Fibroblast of lung (primary cell): ENCODE measurements at regions not wholly inside any gene's neighbourhood (a gene's known extent, or its start where the extent isn't known, plus 50 kb on each side); places are given as distances from the start of the nearest gene placed in this dataset.

Experiments used
- DNase-seq, 2 donors: peaks; one replicate each; pipeline versions ENCODE4 v3.0.0 to v3.0.0-alpha.2; 2010; ENCODE audit warnings: low read depth in 2 of 2
- H2AFZ ChIP-seq: 2 replicates; pipeline ENCODE4 v1.5.1; 2012; ENCODE audit warnings: low read length, control low read depth, inconsistent platforms
- H3K27ac ChIP-seq: 2 replicates; pipeline ENCODE4 v1.5.1; 2011; ENCODE audit warnings: low read length, control low read depth; ENCODE audit not compliant: insufficient read depth
- H3K27me3 ChIP-seq: 2 replicates; pipeline ENCODE4 v1.5.1; 2011; ENCODE audit warnings: mild to moderate bottlenecking, low read length; ENCODE audit not compliant: control insufficient read depth, insufficient read depth
- H3K36me3 ChIP-seq: 2 replicates; pipeline ENCODE4 v1.5.1; 2011; ENCODE audit warnings: low read length; ENCODE audit not compliant: control insufficient read depth, insufficient read depth
- H3K4me1 ChIP-seq: 2 replicates; pipeline ENCODE4 v1.5.1; 2011; ENCODE audit warnings: low read length; ENCODE audit not compliant: control insufficient read depth, insufficient read depth; ENCODE audit errors: extremely low read depth
- H3K4me2 ChIP-seq: 2 replicates; pipeline ENCODE4 v1.5.1; 2011; ENCODE audit warnings: low read length, control low read depth; ENCODE audit not compliant: insufficient read depth; ENCODE audit errors: extremely low read depth
- H3K4me3 ChIP-seq, 4 experiments: fragments of 200-600 bp in 1 of 4; sonication (generic) in 1 of 4; replicated peaks in 1 of 4; 2 replicates each; pipeline ENCODE4 v1.5.1; 2011 to 2016; ENCODE audit warnings: low read length in 4 of 4, low read depth in 3 of 4, mild to moderate bottlenecking in 3 of 4, control low read depth in 2 of 4, inconsistent platforms in 1 of 4, mixed read lengths in 1 of 4; ENCODE audit not compliant: insufficient read depth in 1 of 4; ENCODE audit errors: control extremely low read depth in 1 of 4
- H3K79me2 ChIP-seq: 2 replicates; pipeline ENCODE4 v1.5.1; 2012; ENCODE audit warnings: mild to moderate bottlenecking, low read length, inconsistent platforms; ENCODE audit not compliant: control insufficient read depth, insufficient read depth
- H3K9ac ChIP-seq: 2 replicates; pipeline ENCODE4 v1.5.1; 2011; ENCODE audit warnings: mild to moderate bottlenecking, low read length, control low read depth; ENCODE audit not compliant: insufficient read depth
- H3K9me3 ChIP-seq: 2 replicates; pipeline ENCODE4 v1.5.1; 2012; ENCODE audit warnings: low read depth, low read length; ENCODE audit not compliant: control insufficient read depth, insufficient read depth
- H4K20me1 ChIP-seq: 2 replicates; pipeline ENCODE4 v1.5.1; 2011; ENCODE audit warnings: low read length; ENCODE audit not compliant: control insufficient read depth, insufficient read depth; ENCODE audit errors: extremely low read depth
- EZH2 ChIP-seq: IDR thresholded peaks from 2 replicates; pipeline ENCODE4 v1.5.1; 2012; ENCODE audit warnings: low read length, control low read depth, mild to moderate bottlenecking; ENCODE audit errors: missing control alignments
- TF ChIP-seq, protein P1 (sequence below), 2 donors: IDR thresholded peaks in 1 of 2; conservative IDR thresholded peaks in 1 of 2; 1 replicate in 1 of 2; 2 replicates in 1 of 2; pipeline ENCODE4 v1.5.1; 2011 to 2012; ENCODE audit warnings: low read length in 2 of 2, control low read depth in 1 of 2, inconsistent platforms in 1 of 2, low read depth in 1 of 2, mild to moderate bottlenecking in 1 of 2

DNA sequence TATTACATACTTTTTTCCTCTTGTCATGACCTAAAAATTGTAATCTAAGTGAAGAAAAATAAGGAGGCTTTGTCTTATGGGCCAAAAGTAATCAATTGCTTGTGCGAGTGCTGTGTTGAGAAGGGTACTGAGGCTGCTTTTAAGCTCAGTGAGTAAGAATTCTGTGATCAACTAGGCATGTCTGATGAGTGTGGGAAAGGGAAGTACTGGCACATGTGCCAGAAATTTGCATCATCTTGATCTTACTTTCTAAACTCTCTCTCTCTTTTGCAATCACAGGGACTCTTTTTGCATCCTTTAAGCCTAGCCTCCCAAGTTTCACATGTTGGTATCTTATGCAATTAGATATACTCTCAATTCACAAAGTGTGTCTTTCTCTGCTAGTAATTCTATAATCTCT is 329.9 kb downstream of the KIF4B start:
- Histone ChIP-seq H3K27ac (no peak overlapping the region), H3K9ac (no peak overlapping the region), H3K27me3 (no peaks in the 10 kb centered on the region), H3K36me3 (no peaks in the 10 kb centered on the region), H3K79me2 (no peaks in the 10 kb centered on the region), H2AFZ (no peak overlapping the region), H3K4me3 (no peak overlapping the region), H3K4me2 (no peak overlapping the region), H3K4me1 (no peaks in the 10 kb centered on the region), H4K20me1 (no peaks in the 10 kb centered on the region), H3K9me3 (no peaks in the 10 kb centered on the region)
- DNase-seq: no peak
- TF ChIP-seq, protein P1, sequence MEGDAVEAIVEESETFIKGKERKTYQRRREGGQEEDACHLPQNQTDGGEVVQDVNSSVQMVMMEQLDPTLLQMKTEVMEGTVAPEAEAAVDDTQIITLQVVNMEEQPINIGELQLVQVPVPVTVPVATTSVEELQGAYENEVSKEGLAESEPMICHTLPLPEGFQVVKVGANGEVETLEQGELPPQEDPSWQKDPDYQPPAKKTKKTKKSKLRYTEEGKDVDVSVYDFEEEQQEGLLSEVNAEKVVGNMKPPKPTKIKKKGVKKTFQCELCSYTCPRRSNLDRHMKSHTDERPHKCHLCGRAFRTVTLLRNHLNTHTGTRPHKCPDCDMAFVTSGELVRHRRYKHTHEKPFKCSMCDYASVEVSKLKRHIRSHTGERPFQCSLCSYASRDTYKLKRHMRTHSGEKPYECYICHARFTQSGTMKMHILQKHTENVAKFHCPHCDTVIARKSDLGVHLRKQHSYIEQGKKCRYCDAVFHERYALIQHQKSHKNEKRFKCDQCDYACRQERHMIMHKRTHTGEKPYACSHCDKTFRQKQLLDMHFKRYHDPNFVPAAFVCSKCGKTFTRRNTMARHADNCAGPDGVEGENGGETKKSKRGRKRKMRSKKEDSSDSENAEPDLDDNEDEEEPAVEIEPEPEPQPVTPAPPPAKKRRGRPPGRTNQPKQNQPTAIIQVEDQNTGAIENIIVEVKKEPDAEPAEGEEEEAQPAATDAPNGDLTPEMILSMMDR (conservative IDR thresholded peaks at IDR 0.05 in 1 of 2, IDR thresholded peaks at IDR 0.05 in 1 of 2; ENCODE audit: low read depth in 1 of 2, low read length in 2 of 2): no peak
- no peak for TF ChIP-seq EZH2

DNA sequence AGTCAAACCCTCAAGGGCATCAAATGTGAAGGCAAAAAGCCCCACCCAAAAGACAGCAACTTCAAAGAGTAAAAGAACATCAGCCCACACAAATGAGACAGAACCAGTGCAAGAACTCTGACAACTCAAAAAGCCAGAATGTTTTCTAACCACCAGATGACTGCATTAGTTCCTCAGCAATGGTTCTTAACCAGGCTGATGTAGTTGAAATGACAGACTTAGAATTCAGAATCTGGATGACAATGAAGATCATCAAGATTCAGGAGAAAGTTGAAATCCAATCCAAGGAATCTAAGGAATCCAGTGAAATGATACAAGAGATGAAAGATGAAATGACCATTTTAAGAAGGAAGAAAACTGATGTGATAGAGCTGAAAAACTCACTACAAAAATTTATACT is 339.7 kb downstream of the KIF4B start:
- H3K9ac ChIP-seq: no peak overlapping the region
- no peak overlapping the region for H2AFZ ChIP-seq
- no peaks in the 10 kb centered on the region for H4K20me1 ChIP-seq
- no peak for TF ChIP-seq EZH2
- TF ChIP-seq, protein P1 (conservative IDR thresholded peaks at IDR 0.05 in 1 of 2, IDR thresholded peaks at IDR 0.05 in 1 of 2; ENCODE audit: low read depth in 1 of 2, low read length in 2 of 2): no peak
- H3K27me3 ChIP-seq: no peaks in the 10 kb centered on the region
- no peak overlapping the region for H3K4me2 ChIP-seq
- H3K79me2 ChIP-seq: no peaks in the 10 kb centered on the region
- no peak overlapping the region for H3K27ac ChIP-seq
- H3K4me3 ChIP-seq: no peak overlapping the region
- H3K9me3 ChIP-seq: no peaks in the 10 kb centered on the region
- no peaks in the 10 kb centered on the region for H3K36me3 ChIP-seq
- no peak for DNase-seq
- no peaks in the 10 kb centered on the region for H3K4me1 ChIP-seq

DNA sequence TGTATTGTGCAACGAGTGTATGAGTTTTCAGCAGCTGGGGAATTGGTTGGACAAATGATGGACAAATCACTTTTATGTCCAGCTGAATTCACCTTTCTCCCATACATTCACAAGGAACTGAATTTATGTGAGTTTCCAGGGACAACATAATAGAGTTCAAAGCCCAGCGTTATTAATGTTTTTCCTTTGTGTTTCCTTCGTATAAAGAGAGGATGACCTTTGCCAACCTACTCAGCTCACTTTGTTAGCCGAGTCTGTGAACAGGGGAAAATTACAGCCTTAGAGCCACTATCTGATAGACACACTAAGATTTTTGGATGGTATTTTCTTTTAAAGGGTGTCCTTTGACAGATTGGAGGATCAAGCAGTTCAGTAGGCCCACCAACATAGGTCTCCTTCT is 352.5 kb downstream of the KIF4B start:
- no peaks in the 10 kb centered on the region for H4K20me1 ChIP-seq

More for the DNA sequence above, 352.5 kb downstream of the KIF4B start:
- no peak overlapping the region for H3K4me2 ChIP-seq
- H3K4me3 ChIP-seq: no peak overlapping the region
- H3K9ac ChIP-seq: no peak overlapping the region
- no peaks in the 10 kb centered on the region for H3K36me3 ChIP-seq
- H3K27ac ChIP-seq: no peak overlapping the region
- no peak overlapping the region for H2AFZ ChIP-seq
- H3K9me3 ChIP-seq: no peaks in the 10 kb centered on the region
- H3K79me2 ChIP-seq: no peaks in the 10 kb centered on the region
- no peaks in the 10 kb centered on the region for H3K27me3 ChIP-seq
- H3K4me1 ChIP-seq: no peaks in the 10 kb centered on the region
- TF ChIP-seq, protein P1 (conservative IDR thresholded peaks at IDR 0.05 in 1 of 2, IDR thresholded peaks at IDR 0.05 in 1 of 2; ENCODE audit: low read depth in 1 of 2, low read length in 2 of 2): no peak
- no peak for TF ChIP-seq EZH2
- no peak for DNase-seq
